Tibial nerve (tissue), 4 donors: ENCODE measurements at regions not wholly inside any gene's neighbourhood (a gene's known extent, or its start where the extent isn't known, plus 50 kb on each side); places are given as distances from the start of the nearest gene placed in this dataset.

ENCODE experiments used
- DNase-seq, 2 donors: peaks; one replicate each; pipeline ENCODE4 v3.0.0-alpha.2; 2019; ENCODE audit warnings: low spot score in 2 of 2
- H3K27ac ChIP-seq, 4 donors: fragments of 200-600 bp; sonication (generic) in 3 of 4; one replicate each; pipeline ENCODE4 v1.5.1; 2017 to 2019; ENCODE audit warnings: mild to moderate bottlenecking in 1 of 4
- H3K27me3 ChIP-seq, 2 donors: fragments of 200-600 bp; sonication (generic) in 1 of 2; one replicate each; pipeline versions ENCODE4 v1.5.1 to v1.6.0; 2017 to 2019
- H3K36me3 ChIP-seq, 3 donors: fragments of 200-600 bp; sonication (generic); one replicate each; pipeline ENCODE4 v1.5.1; 2018 to 2019
- H3K4me1 ChIP-seq, 4 donors: fragments of 200-600 bp; sonication (generic) in 3 of 4; one replicate each; pipeline ENCODE4 v1.5.1; 2017 to 2019
- H3K4me3 ChIP-seq, 4 donors: fragments of 200-600 bp; sonication (generic) in 3 of 4; one replicate each; pipeline ENCODE4 v1.5.1; 2017 to 2019; ENCODE audit warnings: mild to moderate bottlenecking in 1 of 4, moderate library complexity in 1 of 4
- H3K9me3 ChIP-seq, 4 donors: fragments of 200-600 bp; sonication (generic) in 3 of 4; one replicate each; pipeline ENCODE4 v1.5.1; 2017 to 2019
- EP300 ChIP-seq, 2 donors: sonication (generic); formaldehyde crosslinking; IDR thresholded peaks; one replicate each; pipeline ENCODE4 v1.6.1; 2017; ENCODE audit warnings: antibody characterized with exemption in 2 of 2, mild to moderate bottlenecking in 1 of 2
- POLR2A ChIP-seq, 2 donors: fragments of 450-650 bp; IDR thresholded peaks; one replicate each; pipeline ENCODE4 v1.6.1; 2017; ENCODE audit warnings: antibody characterized with exemption in 2 of 2, mild to moderate bottlenecking in 2 of 2, moderate library complexity in 2 of 2
- WGBS, 2 donors: methylation state at CpG; one replicate each; pipeline ENCODE4 v1.1.5; 2018; 5-methylcytosine and 5-hydroxymethylcytosine counted together
- TF ChIP-seq, protein P1 (sequence below), 5 experiments: fragments of 200-600 bp in 3 of 5; fragments of 450-650 bp in 2 of 5; sonication (generic) in 3 of 5; IDR thresholded peaks; one replicate each; pipeline ENCODE4 v1.5.1; 2016 to 2019; ENCODE audit warnings: antibody characterized with exemption in 5 of 5, mild to moderate bottlenecking in 3 of 5, moderate library complexity in 2 of 5

- peaks cover 0 to 35% of the 10 kb centered on the region in 2 donors for H3K27me3 ChIP-seq
- 66 to 75% methylated on average over 9 to 10 of the region's 10 CpGs for WGBS, 2 donors
Observed at GRCh38 chr1:22263359-22263758, 120.5 kb upstream of the WNT4 start.

DNA sequence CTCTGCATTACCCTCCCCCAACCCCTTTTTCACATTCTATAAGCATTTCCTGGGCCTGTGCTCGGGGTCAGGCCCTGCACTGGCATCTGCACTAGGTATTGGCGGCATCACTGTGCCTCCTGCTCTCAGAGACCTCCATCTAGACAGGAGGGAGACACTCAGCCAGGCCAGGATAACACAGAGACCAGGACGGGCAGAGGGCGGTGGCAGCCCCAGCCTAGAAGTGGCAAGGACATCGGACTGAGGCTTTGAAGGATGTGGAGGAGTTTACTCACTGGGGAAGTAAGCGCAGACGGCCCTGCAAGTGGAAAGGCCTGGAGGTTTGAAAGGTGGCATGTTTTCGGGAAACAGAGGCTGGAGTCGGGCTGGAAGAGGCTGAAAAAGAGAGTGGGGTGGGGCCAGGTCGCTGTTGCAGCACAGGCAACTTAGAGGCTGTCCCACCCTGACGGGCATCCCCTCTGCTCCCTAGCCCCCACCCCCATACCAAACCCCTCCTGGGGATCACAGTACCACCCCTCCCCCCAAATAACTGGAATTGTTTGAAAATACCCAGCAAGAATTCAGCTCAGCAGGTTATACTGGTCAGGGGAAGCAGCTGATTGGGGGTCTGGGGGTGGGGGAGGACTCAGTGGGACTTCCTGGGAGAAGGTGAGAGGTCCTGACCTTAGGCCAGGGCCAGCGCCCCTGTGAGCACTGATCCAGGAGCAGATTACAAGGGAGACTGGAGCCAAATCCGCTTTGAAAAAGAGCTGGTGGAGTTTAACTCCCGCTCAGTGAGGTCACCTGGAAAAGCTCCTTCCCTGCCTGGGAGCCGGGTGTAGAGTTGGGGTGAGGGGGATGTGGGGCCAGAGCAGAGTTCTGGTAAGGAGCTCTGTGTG lies 121.8 kb upstream of the WNT4 start:
- H3K9me3 ChIP-seq: no peaks in the 10 kb centered on the region
- peaks cover 0 to 32% of the 10 kb centered on the region in 2 donors for H3K27me3 ChIP-seq
- H3K4me1 ChIP-seq: no peaks in the 10 kb centered on the region
- no peaks in the 10 kb centered on the region for H3K36me3 ChIP-seq
- H3K27ac ChIP-seq: no peak overlapping the region
- H3K4me3 ChIP-seq: no peak overlapping the region
- DNase-seq: no peak
- no peak for TF ChIP-seq POLR2A (IDR thresholded peaks at IDR 0.05)
- TF ChIP-seq, protein P1, sequence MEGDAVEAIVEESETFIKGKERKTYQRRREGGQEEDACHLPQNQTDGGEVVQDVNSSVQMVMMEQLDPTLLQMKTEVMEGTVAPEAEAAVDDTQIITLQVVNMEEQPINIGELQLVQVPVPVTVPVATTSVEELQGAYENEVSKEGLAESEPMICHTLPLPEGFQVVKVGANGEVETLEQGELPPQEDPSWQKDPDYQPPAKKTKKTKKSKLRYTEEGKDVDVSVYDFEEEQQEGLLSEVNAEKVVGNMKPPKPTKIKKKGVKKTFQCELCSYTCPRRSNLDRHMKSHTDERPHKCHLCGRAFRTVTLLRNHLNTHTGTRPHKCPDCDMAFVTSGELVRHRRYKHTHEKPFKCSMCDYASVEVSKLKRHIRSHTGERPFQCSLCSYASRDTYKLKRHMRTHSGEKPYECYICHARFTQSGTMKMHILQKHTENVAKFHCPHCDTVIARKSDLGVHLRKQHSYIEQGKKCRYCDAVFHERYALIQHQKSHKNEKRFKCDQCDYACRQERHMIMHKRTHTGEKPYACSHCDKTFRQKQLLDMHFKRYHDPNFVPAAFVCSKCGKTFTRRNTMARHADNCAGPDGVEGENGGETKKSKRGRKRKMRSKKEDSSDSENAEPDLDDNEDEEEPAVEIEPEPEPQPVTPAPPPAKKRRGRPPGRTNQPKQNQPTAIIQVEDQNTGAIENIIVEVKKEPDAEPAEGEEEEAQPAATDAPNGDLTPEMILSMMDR (IDR thresholded peaks at IDR 0.05): no peak
- no peak for TF ChIP-seq EP300 (IDR thresholded peaks at IDR 0.05)
- WGBS, 2 donors: 69 to 74% methylated on average over 13 to 15 of the region's 15 CpGs

More at GRCh38 chr1:22263359-22263758, 120.5 kb upstream of the WNT4 start:
- Histone ChIP-seq H3K9me3 (no peaks in the 10 kb centered on the region), H3K27ac (no peak overlapping the region), H3K4me1 (no peaks in the 10 kb centered on the region), H3K4me3 (no peak overlapping the region), H3K36me3 (no peaks in the 10 kb centered on the region)
- TF ChIP-seq, protein P1 (IDR thresholded peaks at IDR 0.05): no peak
- TF ChIP-seq POLR2A (IDR thresholded peaks at IDR 0.05): no peak
- no peak for TF ChIP-seq EP300 (IDR thresholded peaks at IDR 0.05)
- DNase-seq: no peak

- H3K4me1 ChIP-seq: no peaks in the 10 kb centered on the region
- H3K9me3 ChIP-seq: no peaks in the 10 kb centered on the region
- DNase-seq: no peak
- H3K27ac ChIP-seq: no peak overlapping the region
- WGBS, 2 donors: 50 to 51% methylated on average over 6 of the region's 6 CpGs
- no peaks in the 10 kb centered on the region for H3K36me3 ChIP-seq
- peaks cover 0 to 27% of the 10 kb centered on the region in 2 donors for H3K27me3 ChIP-seq
- TF ChIP-seq EP300 (IDR thresholded peaks at IDR 0.05): no peak
- TF ChIP-seq, protein P1 (IDR thresholded peaks at IDR 0.05): no peak
- TF ChIP-seq POLR2A (IDR thresholded peaks at IDR 0.05): no peak
- H3K4me3 ChIP-seq: no peak overlapping the region
Observed at GRCh38 chr1:22266141-22266540, 123.2 kb upstream of the WNT4 start.

- H3K27me3 ChIP-seq: peaks cover 0 to 20% of the 10 kb centered on the region in 2 donors
Observed at GRCh38 chr1:22267413-22268175, 124.7 kb upstream of the WNT4 start.

DNA sequence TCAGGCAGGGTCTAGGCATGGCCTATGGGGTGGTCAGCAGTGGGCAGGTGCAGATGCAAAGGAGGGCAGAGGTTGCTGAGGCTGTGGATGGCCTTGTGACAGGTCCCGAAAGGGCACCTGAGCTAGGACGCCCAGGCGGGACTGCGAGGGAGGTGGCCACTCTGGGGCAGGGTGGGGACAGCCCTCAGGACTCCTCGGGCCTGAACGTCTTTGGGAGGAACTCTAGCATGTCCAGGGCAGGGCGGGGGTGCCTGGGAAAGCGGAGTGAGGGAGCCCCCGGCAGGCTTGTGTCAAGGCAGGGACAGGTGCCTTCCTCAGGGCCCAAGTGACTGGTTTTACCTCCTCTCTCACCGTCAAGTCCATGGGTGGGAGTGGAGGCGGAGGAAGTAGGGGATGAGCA lies 125.4 kb upstream of the WNT4 start:
- Histone ChIP-seq H3K9me3 (no peaks in the 10 kb centered on the region), H3K36me3 (no peaks in the 10 kb centered on the region), H3K4me1 (no peaks in the 10 kb centered on the region), H3K4me3 (no peak overlapping the region), H3K27me3 (peaks cover 0 to 17% of the 10 kb centered on the region in 2 donors), H3K27ac (no peak overlapping the region)
- no peak for DNase-seq
- no peak for TF ChIP-seq POLR2A (IDR thresholded peaks at IDR 0.05)
- TF ChIP-seq, protein P1 (IDR thresholded peaks at IDR 0.05): no peak
- no peak for TF ChIP-seq EP300 (IDR thresholded peaks at IDR 0.05)
- 76 to 77% methylated on average over 9 to 11 of the region's 11 CpGs for WGBS, 2 donors

More at GRCh38 chr1:22267413-22268175, 124.7 kb upstream of the WNT4 start:
- Histone ChIP-seq H3K4me3 (no peak overlapping the region), H3K4me1 (no peaks in the 10 kb centered on the region), H3K27ac (no peak overlapping the region), H3K36me3 (no peaks in the 10 kb centered on the region), H3K9me3 (no peaks in the 10 kb centered on the region)
- no peak for DNase-seq
- no peak for TF ChIP-seq EP300 (IDR thresholded peaks at IDR 0.05)
- 68 to 69% methylated on average over 16 to 22 of the region's 22 CpGs for WGBS, 2 donors
